GM23338 (cell line): ENCODE measurements at regions not wholly inside any gene's neighbourhood (a gene's known extent, or its start where the extent isn't known, plus 50 kb on each side); places are given as distances from the start of the nearest gene placed in this dataset.

Experiments used
- ATAC-seq: fragments of 200-7000 bp; cut with Tn5 transposase; 3 replicates; pipeline ENCODE4 v1.9.1; 2020
- DNase-seq: peaks from one replicate; pipeline ENCODE4 v3.0.0-alpha.2; 2015; ENCODE audit warnings: low spot score
- H2AFZ ChIP-seq: fragments of 200-600 bp; sonication (generic); 2 replicates; pipeline ENCODE4 v1.8.0; 2016; ENCODE audit warnings: antibody characterized with exemption, mild to moderate bottlenecking, moderate library complexity
- H3F3A ChIP-seq: fragments of 200-600 bp; sonication (generic); replicated peaks from 2 replicates; pipeline ENCODE4 v1.8.0; 2017; ENCODE audit warnings: antibody characterized with exemption, mixed run types, low read depth
- H3K27ac ChIP-seq: fragments of 200-600 bp; sonication (generic); 2 replicates; pipeline ENCODE4 v1.6.1; 2016; ENCODE audit warnings: low read depth
- H3K27me3 ChIP-seq: fragments of 200-600 bp; sonication (generic); 2 replicates; pipeline ENCODE4 v1.8.0; 2016; ENCODE audit warnings: mild to moderate bottlenecking, mixed run types, moderate library complexity; ENCODE audit not compliant: insufficient read depth
- H3K36me3 ChIP-seq: fragments of 200-600 bp; sonication (generic); 2 replicates; pipeline ENCODE4 v1.8.0; 2016; ENCODE audit warnings: mild to moderate bottlenecking; ENCODE audit not compliant: insufficient read depth
- H3K4me1 ChIP-seq: fragments of 200-600 bp; sonication (generic); 2 replicates; pipeline ENCODE4 v1.8.0; 2016; ENCODE audit warnings: mild to moderate bottlenecking, moderate library complexity; ENCODE audit not compliant: insufficient read depth
- H3K4me2 ChIP-seq: fragments of 200-600 bp; sonication (generic); 2 replicates; pipeline ENCODE4 v1.7.1; 2017; ENCODE audit warnings: mixed run types
- H3K4me3 ChIP-seq: fragments of 200-600 bp; sonication (generic); 2 replicates; pipeline ENCODE4 v1.6.1; 2016; ENCODE audit warnings: mixed run types
- H3K79me2 ChIP-seq: fragments of 200-600 bp; sonication (generic); replicated peaks from 2 replicates; pipeline ENCODE4 v1.8.0; 2017; ENCODE audit warnings: mild to moderate bottlenecking; ENCODE audit not compliant: insufficient read depth
- H3K9me2 ChIP-seq: fragments of 200-600 bp; sonication (generic); 2 replicates; pipeline ENCODE4 v1.8.0; 2017; ENCODE audit not compliant: insufficient read depth
- H4K20me1 ChIP-seq: fragments of 200-600 bp; sonication (generic); replicated peaks from 2 replicates; pipeline ENCODE4 v1.8.0; 2017; ENCODE audit warnings: mild to moderate bottlenecking; ENCODE audit not compliant: insufficient read depth
- H3K27ac Mint-ChIP-seq: 2 replicates; pipeline ENCODE4 v1.8.0; 2020; ENCODE audit warnings: inconsistent platforms, mild to moderate bottlenecking, moderate library complexity, mixed read lengths
- H3K27me3 Mint-ChIP-seq: 3 replicates; pipeline ENCODE4 v1.8.0; 2022; ENCODE audit warnings: low read depth, mild to moderate bottlenecking, moderate library complexity, mixed read lengths, inconsistent platforms; ENCODE audit not compliant: insufficient read depth, poor library complexity
- H3K36me3 Mint-ChIP-seq: 3 replicates; pipeline ENCODE4 v1.8.0; 2021; ENCODE audit warnings: low read depth, mild to moderate bottlenecking, inconsistent platforms, moderate library complexity, mixed read lengths
- H3K4me1 Mint-ChIP-seq: 3 replicates; pipeline ENCODE4 v1.8.0; 2020; ENCODE audit warnings: mild to moderate bottlenecking, inconsistent platforms, mixed read lengths
- H3K4me3 Mint-ChIP-seq: 3 replicates; pipeline ENCODE4 v1.8.0; 2021; ENCODE audit warnings: moderate library complexity, mild to moderate bottlenecking, inconsistent platforms, mixed read lengths
- H3K9me3 Mint-ChIP-seq: 3 replicates; pipeline ENCODE4 v1.8.0; 2020; ENCODE audit warnings: moderate library complexity, mild to moderate bottlenecking, inconsistent platforms, mixed read lengths
- EZH2 ChIP-seq: fragments of 200-600 bp; sonication (generic); IDR thresholded peaks from one replicate; pipeline ENCODE4 v1.8.0; 2017; ENCODE audit warnings: antibody characterized with exemption, mild to moderate bottlenecking, low read depth; ENCODE audit not compliant: unreplicated experiment
- EZH2phosphoT487 ChIP-seq: fragments of 200-600 bp; sonication (generic); IDR thresholded peaks from one replicate; pipeline ENCODE4 v1.8.1; 2018; ENCODE audit warnings: antibody characterized with exemption; ENCODE audit not compliant: unreplicated experiment
- JUNB ChIP-seq: IDR thresholded peaks from one replicate; pipeline ENCODE4 v1.6.1; 2016; ENCODE audit warnings: antibody characterized with exemption; ENCODE audit not compliant: unreplicated experiment
- NANOG ChIP-seq: IDR thresholded peaks from 2 replicates; pipeline ENCODE4 v1.6.1; 2016; ENCODE audit warnings: antibody characterized with exemption, borderline replicate concordance
- STAT1 ChIP-seq: IDR thresholded peaks from one replicate; pipeline ENCODE4 v1.6.1; 2016; ENCODE audit warnings: antibody characterized with exemption; ENCODE audit not compliant: unreplicated experiment
- ZNF114 ChIP-seq: fragments of 250-450 bp; sonication (Bioruptor Pico); IDR thresholded peaks from 2 replicates; pipeline ENCODE4 v1.5.0; 2020; ENCODE audit warnings: mild to moderate bottlenecking, moderate library complexity
- ZNF331 ChIP-seq: fragments of 250-450 bp; sonication (Bioruptor Pico); IDR thresholded peaks from 2 replicates; pipeline ENCODE4 v1.5.0; 2020; ENCODE audit warnings: low read depth, mild to moderate bottlenecking, moderate library complexity
- TF ChIP-seq, protein P1 (sequence below): IDR thresholded peaks from one replicate; pipeline ENCODE4 v1.6.1; 2018; ENCODE audit warnings: antibody characterized with exemption; ENCODE audit not compliant: unreplicated experiment
- TF ChIP-seq, protein P2 (sequence below): IDR thresholded peaks from 2 replicates; pipeline ENCODE4 v1.6.1; 2016; ENCODE audit warnings: antibody characterized with exemption
- TF ChIP-seq, protein P3 (sequence below), 2 experiments: fragments of 200-600 bp in 1 of 2; sonication (generic) in 1 of 2; conservative IDR thresholded peaks; 2 replicates each; pipeline versions ENCODE4 v1.5.1 to v1.6.1; 2016 to 2017; ENCODE audit warnings: antibody characterized with exemption in 2 of 2, low read depth in 2 of 2, mild to moderate bottlenecking in 2 of 2, moderate library complexity in 1 of 2

DNA sequence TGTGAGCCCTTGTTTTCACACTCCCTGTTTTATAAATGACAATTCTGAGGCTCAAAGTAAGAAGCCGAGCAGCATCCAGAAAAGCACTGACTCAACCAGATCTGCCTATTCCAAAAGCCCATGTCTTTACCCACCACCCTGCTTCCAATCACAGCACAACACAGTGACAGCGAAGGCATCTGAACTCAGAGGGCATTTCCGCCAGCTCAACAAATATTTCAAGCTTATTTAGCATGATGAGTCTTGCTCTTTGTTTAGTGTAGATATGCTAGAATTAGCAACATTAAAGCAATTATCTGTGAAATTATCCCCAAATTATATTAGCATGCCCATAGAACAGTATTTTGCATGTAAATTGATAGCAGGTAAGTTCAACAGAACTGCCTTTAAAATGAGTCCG lies 359.1 kb upstream of the RAB6C start:
- H3K36me3 Mint-ChIP-seq = 0 out of 3 replicates have a peak, but pooled peaks cover 4% of the 10 kb centered on the region
- no peak overlapping the region for H3K27ac Mint-ChIP-seq
- H3K4me3 Mint-ChIP-seq = no peak overlapping the region
- Histone ChIP-seq H2AFZ (no peak overlapping the region), H3K36me3 (no peaks in the 10 kb centered on the region), H4K20me1 (no peaks in the 10 kb centered on the region), H3F3A (no peaks in the 10 kb centered on the region), H3K27ac (no peak overlapping the region), H3K4me2 (no peak overlapping the region; the same call in 1 of the 2 replicates), H3K79me2 (no peaks in the 10 kb centered on the region), H3K4me3 (no peak overlapping the region), H3K9me2 (0 out of 2 replicates have a peak, but pooled peaks cover 7% of the 10 kb centered on the region), H3K27me3 (no peaks in the 10 kb centered on the region), H3K4me1 (peaks cover 17% of the 10 kb centered on the region)
- peaks cover 33% of the 10 kb centered on the region for H3K4me1 Mint-ChIP-seq
- DNase-seq (no peak), ATAC-seq (no peak)
- H3K27me3 Mint-ChIP-seq = peaks cover 3% of the 10 kb centered on the region
- TF ChIP-seq STAT1 (no peak), EZH2 (no peak), EZH2phosphoT487 (no peak), ZNF114 (no peak), NANOG (no peak), JUNB (no peak), ZNF331 (CRISPR knock-in tag) (no peak)
- TF ChIP-seq, protein P1, sequence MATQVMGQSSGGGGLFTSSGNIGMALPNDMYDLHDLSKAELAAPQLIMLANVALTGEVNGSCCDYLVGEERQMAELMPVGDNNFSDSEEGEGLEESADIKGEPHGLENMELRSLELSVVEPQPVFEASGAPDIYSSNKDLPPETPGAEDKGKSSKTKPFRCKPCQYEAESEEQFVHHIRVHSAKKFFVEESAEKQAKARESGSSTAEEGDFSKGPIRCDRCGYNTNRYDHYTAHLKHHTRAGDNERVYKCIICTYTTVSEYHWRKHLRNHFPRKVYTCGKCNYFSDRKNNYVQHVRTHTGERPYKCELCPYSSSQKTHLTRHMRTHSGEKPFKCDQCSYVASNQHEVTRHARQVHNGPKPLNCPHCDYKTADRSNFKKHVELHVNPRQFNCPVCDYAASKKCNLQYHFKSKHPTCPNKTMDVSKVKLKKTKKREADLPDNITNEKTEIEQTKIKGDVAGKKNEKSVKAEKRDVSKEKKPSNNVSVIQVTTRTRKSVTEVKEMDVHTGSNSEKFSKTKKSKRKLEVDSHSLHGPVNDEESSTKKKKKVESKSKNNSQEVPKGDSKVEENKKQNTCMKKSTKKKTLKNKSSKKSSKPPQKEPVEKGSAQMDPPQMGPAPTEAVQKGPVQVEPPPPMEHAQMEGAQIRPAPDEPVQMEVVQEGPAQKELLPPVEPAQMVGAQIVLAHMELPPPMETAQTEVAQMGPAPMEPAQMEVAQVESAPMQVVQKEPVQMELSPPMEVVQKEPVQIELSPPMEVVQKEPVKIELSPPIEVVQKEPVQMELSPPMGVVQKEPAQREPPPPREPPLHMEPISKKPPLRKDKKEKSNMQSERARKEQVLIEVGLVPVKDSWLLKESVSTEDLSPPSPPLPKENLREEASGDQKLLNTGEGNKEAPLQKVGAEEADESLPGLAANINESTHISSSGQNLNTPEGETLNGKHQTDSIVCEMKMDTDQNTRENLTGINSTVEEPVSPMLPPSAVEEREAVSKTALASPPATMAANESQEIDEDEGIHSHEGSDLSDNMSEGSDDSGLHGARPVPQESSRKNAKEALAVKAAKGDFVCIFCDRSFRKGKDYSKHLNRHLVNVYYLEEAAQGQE = no peak
- TF ChIP-seq, protein P2, sequence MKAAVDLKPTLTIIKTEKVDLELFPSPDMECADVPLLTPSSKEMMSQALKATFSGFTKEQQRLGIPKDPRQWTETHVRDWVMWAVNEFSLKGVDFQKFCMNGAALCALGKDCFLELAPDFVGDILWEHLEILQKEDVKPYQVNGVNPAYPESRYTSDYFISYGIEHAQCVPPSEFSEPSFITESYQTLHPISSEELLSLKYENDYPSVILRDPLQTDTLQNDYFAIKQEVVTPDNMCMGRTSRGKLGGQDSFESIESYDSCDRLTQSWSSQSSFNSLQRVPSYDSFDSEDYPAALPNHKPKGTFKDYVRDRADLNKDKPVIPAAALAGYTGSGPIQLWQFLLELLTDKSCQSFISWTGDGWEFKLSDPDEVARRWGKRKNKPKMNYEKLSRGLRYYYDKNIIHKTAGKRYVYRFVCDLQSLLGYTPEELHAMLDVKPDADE = no peak
- TF ChIP-seq, protein P3, sequence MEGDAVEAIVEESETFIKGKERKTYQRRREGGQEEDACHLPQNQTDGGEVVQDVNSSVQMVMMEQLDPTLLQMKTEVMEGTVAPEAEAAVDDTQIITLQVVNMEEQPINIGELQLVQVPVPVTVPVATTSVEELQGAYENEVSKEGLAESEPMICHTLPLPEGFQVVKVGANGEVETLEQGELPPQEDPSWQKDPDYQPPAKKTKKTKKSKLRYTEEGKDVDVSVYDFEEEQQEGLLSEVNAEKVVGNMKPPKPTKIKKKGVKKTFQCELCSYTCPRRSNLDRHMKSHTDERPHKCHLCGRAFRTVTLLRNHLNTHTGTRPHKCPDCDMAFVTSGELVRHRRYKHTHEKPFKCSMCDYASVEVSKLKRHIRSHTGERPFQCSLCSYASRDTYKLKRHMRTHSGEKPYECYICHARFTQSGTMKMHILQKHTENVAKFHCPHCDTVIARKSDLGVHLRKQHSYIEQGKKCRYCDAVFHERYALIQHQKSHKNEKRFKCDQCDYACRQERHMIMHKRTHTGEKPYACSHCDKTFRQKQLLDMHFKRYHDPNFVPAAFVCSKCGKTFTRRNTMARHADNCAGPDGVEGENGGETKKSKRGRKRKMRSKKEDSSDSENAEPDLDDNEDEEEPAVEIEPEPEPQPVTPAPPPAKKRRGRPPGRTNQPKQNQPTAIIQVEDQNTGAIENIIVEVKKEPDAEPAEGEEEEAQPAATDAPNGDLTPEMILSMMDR (conservative IDR thresholded peaks at IDR 0.05; ENCODE audit: low read depth in 2 of 2) = no peak
- peaks cover 11% of the 10 kb centered on the region for H3K9me3 Mint-ChIP-seq
